SK-N-SH treated with all-trans-retinoic acid at 6 μM for 48 hours (cell line): ENCODE measurements at regions not wholly inside any gene's neighbourhood (a gene's known extent, or its start where the extent isn't known, plus 50 kb on each side); places are given as distances from the start of the nearest gene placed in this dataset.

ENCODE experiments used
- ATAC-seq: fragments of 200-7000 bp; cut with Tn5 transposase; 3 replicates; pipeline ENCODE4 v1.9.1; 2020; ENCODE audit warnings: mild to moderate bottlenecking, moderate library complexity
- ARNTL ChIP-seq: fragments of 450-650 bp; formaldehyde crosslinking; IDR thresholded peaks from 2 replicates; pipeline ENCODE4 v1.5.0; 2020; ENCODE audit warnings: low read depth, mild to moderate bottlenecking, moderate library complexity, borderline replicate concordance
- BACH2 ChIP-seq: fragments of 250-450 bp; sonication (Bioruptor Pico); IDR thresholded peaks from 2 replicates; pipeline ENCODE4 v1.9.0; 2021; ENCODE audit warnings: mild to moderate bottlenecking, borderline replicate concordance
- CSDC2 ChIP-seq: fragments of 250-450 bp; sonication (Bioruptor Pico); IDR thresholded peaks from 2 replicates; pipeline ENCODE4 v1.5.0; 2020; ENCODE audit warnings: mild to moderate bottlenecking, moderate library complexity
- ESRRG ChIP-seq: fragments of 250-450 bp; sonication (Bioruptor Pico); IDR thresholded peaks from 2 replicates; pipeline ENCODE4 v1.6.1; 2021; ENCODE audit warnings: mild to moderate bottlenecking
- GLIS3 ChIP-seq: fragments of 250-450 bp; sonication (Bioruptor Pico); IDR thresholded peaks from 2 replicates; pipeline ENCODE4 v1.5.0; 2020; ENCODE audit warnings: mild to moderate bottlenecking, moderate library complexity
- ISL1 ChIP-seq: fragments of 250-450 bp; sonication (Bioruptor Pico); IDR thresholded peaks from 2 replicates; pipeline ENCODE4 v2.1.2; 2022; ENCODE audit warnings: mild to moderate bottlenecking, moderate library complexity
- OSR1 ChIP-seq: fragments of 250-450 bp; sonication (Bioruptor Pico); IDR thresholded peaks from 2 replicates; pipeline ENCODE4 v1.8.0; 2022; ENCODE audit warnings: moderate library complexity, mild to moderate bottlenecking, inconsistent platforms
- PPARA ChIP-seq: fragments of 250-450 bp; sonication (Bioruptor Pico); IDR thresholded peaks from 2 replicates; pipeline ENCODE4 v1.5.0; 2020; ENCODE audit warnings: mild to moderate bottlenecking, borderline replicate concordance
- RARB ChIP-seq: fragments of 250-450 bp; sonication (Bioruptor Pico); IDR thresholded peaks from 2 replicates; pipeline ENCODE4 v1.8.0; 2021; ENCODE audit warnings: mild to moderate bottlenecking, moderate library complexity
- SNAI2 ChIP-seq: fragments of 250-450 bp; sonication (Bioruptor Pico); IDR thresholded peaks from 2 replicates; pipeline ENCODE4 v1.5.0; 2020; ENCODE audit warnings: mild to moderate bottlenecking, moderate library complexity
- TCF4 ChIP-seq: fragments of 250-450 bp; sonication (Bioruptor Pico); IDR thresholded peaks from 2 replicates; pipeline ENCODE4 v1.8.0; 2021; ENCODE audit warnings: mild to moderate bottlenecking, moderate library complexity, borderline replicate concordance
- TOX ChIP-seq: fragments of 250-450 bp; sonication (Bioruptor Pico); IDR thresholded peaks from 2 replicates; pipeline ENCODE4 v1.8.0; 2021; ENCODE audit warnings: mild to moderate bottlenecking, moderate library complexity, borderline replicate concordance
- ZC3H10 ChIP-seq: fragments of 250-450 bp; sonication (Bioruptor Pico); IDR thresholded peaks from 2 replicates; pipeline ENCODE4 v1.5.1; 2021; ENCODE audit warnings: mild to moderate bottlenecking, moderate library complexity
- ZFP3 ChIP-seq: fragments of 250-450 bp; sonication (Bioruptor Pico); IDR thresholded peaks from 2 replicates; pipeline ENCODE4 v1.5.0; 2020; ENCODE audit warnings: mild to moderate bottlenecking, moderate library complexity
- ZFP30 ChIP-seq: fragments of 450-650 bp; formaldehyde crosslinking; IDR thresholded peaks from 2 replicates; pipeline ENCODE4 v1.5.0; 2022; ENCODE audit warnings: mild to moderate bottlenecking, moderate library complexity
- ZNF565 ChIP-seq: fragments of 450-650 bp; formaldehyde crosslinking; conservative IDR thresholded peaks from 2 replicates; pipeline ENCODE4 v1.5.0; 2020; ENCODE audit warnings: low read depth, mild to moderate bottlenecking, moderate library complexity
- ZNF70 ChIP-seq: fragments of 450-650 bp; formaldehyde crosslinking; IDR thresholded peaks from 2 replicates; pipeline ENCODE4 v1.5.0; 2020; ENCODE audit warnings: mild to moderate bottlenecking, moderate library complexity
- ZNF8 ChIP-seq: fragments of 450-650 bp; formaldehyde crosslinking; IDR thresholded peaks from 2 replicates; pipeline ENCODE4 v1.5.0; 2020; ENCODE audit warnings: mild to moderate bottlenecking, moderate library complexity
- TF ChIP-seq, protein P1 (sequence below): fragments of 250-450 bp; sonication (Bioruptor Pico); IDR thresholded peaks from 2 replicates; pipeline ENCODE4 v1.5.0; 2020; ENCODE audit warnings: mild to moderate bottlenecking, moderate library complexity
- TF ChIP-seq, protein P2 (sequence below): fragments of 250-450 bp; sonication (Bioruptor Pico); IDR thresholded peaks from 2 replicates; pipeline ENCODE4 v1.5.1; 2020; ENCODE audit warnings: low read depth, mild to moderate bottlenecking, moderate library complexity
- TF ChIP-seq, protein P3 (sequence below): fragments of 250-450 bp; sonication (Bioruptor Pico); IDR thresholded peaks from 2 replicates; pipeline ENCODE4 v1.5.1; 2021; ENCODE audit warnings: mild to moderate bottlenecking, moderate library complexity
- TF ChIP-seq, protein P4 (sequence below): fragments of 250-450 bp; sonication (Bioruptor Pico); IDR thresholded peaks from 2 replicates; pipeline ENCODE4 v1.8.0; 2021; ENCODE audit warnings: low read depth, mild to moderate bottlenecking, moderate library complexity, borderline replicate concordance

DNA sequence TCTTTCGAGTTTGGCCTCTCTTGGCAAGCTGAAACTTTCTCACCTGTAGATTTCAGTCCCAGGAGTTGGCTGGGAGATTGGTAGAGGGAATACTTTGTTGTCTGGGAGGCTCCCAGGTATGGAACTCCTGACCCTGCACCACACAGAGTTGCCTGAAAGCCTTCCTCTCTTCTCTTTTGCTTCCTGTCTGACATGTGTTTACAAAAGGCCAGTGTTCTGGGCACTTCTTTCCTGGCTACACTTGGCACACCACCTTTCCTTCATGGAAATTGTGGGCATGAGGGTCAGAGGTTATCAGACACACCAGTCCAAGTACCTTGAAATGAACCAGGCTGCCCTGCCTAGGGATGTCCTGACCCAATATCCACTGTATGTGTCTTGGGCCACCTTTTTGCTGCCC, 123.7 kb downstream of the ABHD5 start:
- no peak for ATAC-seq
- no peak for TF ChIP-seq OSR1 (CRISPR knock-in tag)
- TF ChIP-seq GLIS3 (CRISPR knock-in tag): no peak
- TF ChIP-seq SNAI2 (CRISPR knock-in tag): no peak
- TF ChIP-seq ESRRG (CRISPR knock-in tag): no peak
- TF ChIP-seq, protein P1, sequence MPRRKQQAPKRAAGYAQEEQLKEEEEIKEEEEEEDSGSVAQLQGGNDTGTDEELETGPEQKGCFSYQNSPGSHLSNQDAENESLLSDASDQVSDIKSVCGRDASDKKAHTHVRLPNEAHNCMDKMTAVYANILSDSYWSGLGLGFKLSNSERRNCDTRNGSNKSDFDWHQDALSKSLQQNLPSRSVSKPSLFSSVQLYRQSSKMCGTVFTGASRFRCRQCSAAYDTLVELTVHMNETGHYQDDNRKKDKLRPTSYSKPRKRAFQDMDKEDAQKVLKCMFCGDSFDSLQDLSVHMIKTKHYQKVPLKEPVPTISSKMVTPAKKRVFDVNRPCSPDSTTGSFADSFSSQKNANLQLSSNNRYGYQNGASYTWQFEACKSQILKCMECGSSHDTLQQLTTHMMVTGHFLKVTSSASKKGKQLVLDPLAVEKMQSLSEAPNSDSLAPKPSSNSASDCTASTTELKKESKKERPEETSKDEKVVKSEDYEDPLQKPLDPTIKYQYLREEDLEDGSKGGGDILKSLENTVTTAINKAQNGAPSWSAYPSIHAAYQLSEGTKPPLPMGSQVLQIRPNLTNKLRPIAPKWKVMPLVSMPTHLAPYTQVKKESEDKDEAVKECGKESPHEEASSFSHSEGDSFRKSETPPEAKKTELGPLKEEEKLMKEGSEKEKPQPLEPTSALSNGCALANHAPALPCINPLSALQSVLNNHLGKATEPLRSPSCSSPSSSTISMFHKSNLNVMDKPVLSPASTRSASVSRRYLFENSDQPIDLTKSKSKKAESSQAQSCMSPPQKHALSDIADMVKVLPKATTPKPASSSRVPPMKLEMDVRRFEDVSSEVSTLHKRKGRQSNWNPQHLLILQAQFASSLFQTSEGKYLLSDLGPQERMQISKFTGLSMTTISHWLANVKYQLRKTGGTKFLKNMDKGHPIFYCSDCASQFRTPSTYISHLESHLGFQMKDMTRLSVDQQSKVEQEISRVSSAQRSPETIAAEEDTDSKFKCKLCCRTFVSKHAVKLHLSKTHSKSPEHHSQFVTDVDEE (CRISPR knock-in tag): no peak
- TF ChIP-seq, protein P2, sequence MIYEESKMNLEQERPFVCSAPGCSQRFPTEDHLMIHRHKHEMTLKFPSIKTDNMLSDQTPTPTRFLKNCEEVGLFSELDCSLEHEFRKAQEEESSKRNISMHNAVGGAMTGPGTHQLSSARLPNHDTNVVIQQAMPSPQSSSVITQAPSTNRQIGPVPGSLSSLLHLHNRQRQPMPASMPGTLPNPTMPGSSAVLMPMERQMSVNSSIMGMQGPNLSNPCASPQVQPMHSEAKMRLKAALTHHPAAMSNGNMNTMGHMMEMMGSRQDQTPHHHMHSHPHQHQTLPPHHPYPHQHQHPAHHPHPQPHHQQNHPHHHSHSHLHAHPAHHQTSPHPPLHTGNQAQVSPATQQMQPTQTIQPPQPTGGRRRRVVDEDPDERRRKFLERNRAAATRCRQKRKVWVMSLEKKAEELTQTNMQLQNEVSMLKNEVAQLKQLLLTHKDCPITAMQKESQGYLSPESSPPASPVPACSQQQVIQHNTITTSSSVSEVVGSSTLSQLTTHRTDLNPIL: no peak
- no peak for TF ChIP-seq ARNTL
- no peak for TF ChIP-seq TCF4
- no peak for TF ChIP-seq ZNF8 (CRISPR knock-in tag)
- TF ChIP-seq RARB: no peak
- TF ChIP-seq, protein P3, sequence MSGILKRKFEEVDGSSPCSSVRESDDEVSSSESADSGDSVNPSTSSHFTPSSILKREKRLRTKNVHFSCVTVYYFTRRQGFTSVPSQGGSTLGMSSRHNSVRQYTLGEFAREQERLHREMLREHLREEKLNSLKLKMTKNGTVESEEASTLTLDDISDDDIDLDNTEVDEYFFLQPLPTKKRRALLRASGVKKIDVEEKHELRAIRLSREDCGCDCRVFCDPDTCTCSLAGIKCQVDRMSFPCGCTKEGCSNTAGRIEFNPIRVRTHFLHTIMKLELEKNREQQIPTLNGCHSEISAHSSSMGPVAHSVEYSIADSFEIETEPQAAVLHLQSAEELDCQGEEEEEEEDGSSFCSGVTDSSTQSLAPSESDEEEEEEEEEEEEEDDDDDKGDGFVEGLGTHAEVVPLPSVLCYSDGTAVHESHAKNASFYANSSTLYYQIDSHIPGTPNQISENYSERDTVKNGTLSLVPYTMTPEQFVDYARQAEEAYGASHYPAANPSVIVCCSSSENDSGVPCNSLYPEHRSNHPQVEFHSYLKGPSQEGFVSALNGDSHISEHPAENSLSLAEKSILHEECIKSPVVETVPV: no peak
- no peak for TF ChIP-seq ZNF70 (CRISPR knock-in tag)
- no peak for TF ChIP-seq ISL1 (CRISPR knock-in tag)
- no peak for TF ChIP-seq ZFP30 (CRISPR knock-in tag)
- TF ChIP-seq CSDC2 (CRISPR knock-in tag): no peak
- TF ChIP-seq PPARA (CRISPR knock-in tag): no peak
- no peak for TF ChIP-seq ZC3H10 (CRISPR knock-in tag)
- TF ChIP-seq, protein P4, sequence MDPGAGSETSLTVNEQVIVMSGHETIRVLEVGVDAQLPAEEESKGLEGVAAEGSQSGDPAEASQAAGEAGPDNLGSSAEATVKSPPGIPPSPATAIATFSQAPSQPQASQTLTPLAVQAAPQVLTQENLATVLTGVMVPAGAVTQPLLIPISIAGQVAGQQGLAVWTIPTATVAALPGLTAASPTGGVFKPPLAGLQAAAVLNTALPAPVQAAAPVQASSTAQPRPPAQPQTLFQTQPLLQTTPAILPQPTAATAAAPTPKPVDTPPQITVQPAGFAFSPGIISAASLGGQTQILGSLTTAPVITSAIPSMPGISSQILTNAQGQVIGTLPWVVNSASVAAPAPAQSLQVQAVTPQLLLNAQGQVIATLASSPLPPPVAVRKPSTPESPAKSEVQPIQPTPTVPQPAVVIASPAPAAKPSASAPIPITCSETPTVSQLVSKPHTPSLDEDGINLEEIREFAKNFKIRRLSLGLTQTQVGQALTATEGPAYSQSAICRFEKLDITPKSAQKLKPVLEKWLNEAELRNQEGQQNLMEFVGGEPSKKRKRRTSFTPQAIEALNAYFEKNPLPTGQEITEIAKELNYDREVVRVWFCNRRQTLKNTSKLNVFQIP (CRISPR knock-in tag): no peak

DNA sequence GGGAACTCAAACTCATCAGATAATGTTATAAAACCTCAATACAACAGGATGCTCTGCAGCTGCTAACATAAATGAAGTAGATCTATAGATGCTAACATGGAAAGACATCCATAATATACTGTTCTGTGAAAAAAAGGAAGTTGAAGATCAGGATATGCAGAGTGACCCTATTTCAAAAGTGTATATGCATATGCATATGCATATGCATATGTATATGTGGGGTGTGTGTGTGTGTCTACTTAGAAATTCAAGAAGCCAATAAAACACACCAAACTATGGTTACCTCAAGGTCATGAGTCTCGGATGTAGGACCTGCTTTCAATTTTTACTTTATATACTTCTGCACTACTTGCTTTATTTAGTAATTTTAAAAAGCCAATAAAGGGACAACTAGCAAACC, 125.6 kb downstream of the ABHD5 start:
- TF ChIP-seq, protein P1 (CRISPR knock-in tag): no peak
- no peak for TF ChIP-seq ZFP3 (CRISPR knock-in tag)
- TF ChIP-seq ARNTL: no peak
- no peak for TF ChIP-seq BACH2 (CRISPR knock-in tag)
- TF ChIP-seq RARB: no peak
- TF ChIP-seq, protein P2: no peak
- TF ChIP-seq SNAI2 (CRISPR knock-in tag): no peak
- TF ChIP-seq GLIS3 (CRISPR knock-in tag): no peak
- TF ChIP-seq OSR1 (CRISPR knock-in tag): no peak
- no peak for TF ChIP-seq ISL1 (CRISPR knock-in tag)
- TF ChIP-seq TOX (CRISPR knock-in tag): no peak
- TF ChIP-seq, protein P4 (CRISPR knock-in tag): no peak
- no peak for TF ChIP-seq ZFP30 (CRISPR knock-in tag)
- TF ChIP-seq ZNF8 (CRISPR knock-in tag): no peak
- TF ChIP-seq ZNF565 (CRISPR knock-in tag): no peak
- TF ChIP-seq ZNF70 (CRISPR knock-in tag): no peak
- TF ChIP-seq CSDC2 (CRISPR knock-in tag): no peak
- no peak for TF ChIP-seq PPARA (CRISPR knock-in tag)
- no peak for ATAC-seq
